Mesenchymal stem cell (in vitro differentiated cells and primary cell): ENCODE measurements at regions not wholly inside any gene's neighbourhood (a gene's known extent, or its start where the extent isn't known, plus 50 kb on each side); places are given as distances from the start of the nearest gene placed in this dataset.

Experiments
- DNase-seq: peaks from one replicate; pipeline ENCODE4 v3.0.0-alpha.2; 2013
- H2AFZ ChIP-seq: one replicate; pipeline ENCODE4 v1.6.1; 2013; ENCODE audit warnings: low read depth, mild to moderate bottlenecking, control low read depth, inconsistent platforms, low read length, moderate library complexity
- H2AK5ac ChIP-seq: 2 replicates; pipeline ENCODE4 v1.6.1; 2013; ENCODE audit warnings: low read length, moderate library complexity, mild to moderate bottlenecking, inconsistent platforms; ENCODE audit not compliant: severe bottlenecking
- H2BK120ac ChIP-seq: one replicate; pipeline ENCODE4 v1.6.1; 2013; ENCODE audit warnings: low read depth, mild to moderate bottlenecking, inconsistent platforms, low read length, moderate library complexity
- H2BK12ac ChIP-seq, 2 experiments: one replicate each; pipeline ENCODE4 v1.6.1; 2013; ENCODE audit warnings: inconsistent platforms in 2 of 2, low read length in 2 of 2, mild to moderate bottlenecking in 2 of 2, moderate library complexity in 2 of 2, control low read depth in 1 of 2
- H2BK15ac ChIP-seq: one replicate; pipeline ENCODE4 v1.6.1; 2013; ENCODE audit warnings: mild to moderate bottlenecking, low read depth, inconsistent platforms; ENCODE audit not compliant: poor library complexity, severe bottlenecking
- H2BK5ac ChIP-seq: 2 replicates; pipeline ENCODE4 v1.6.1; 2013; ENCODE audit warnings: low read depth, mild to moderate bottlenecking, low read length, control low read depth, inconsistent platforms; ENCODE audit not compliant: poor library complexity, severe bottlenecking
- H3K14ac ChIP-seq, 2 experiments: one replicate each; pipeline ENCODE4 v1.6.1; 2013; ENCODE audit warnings: inconsistent platforms in 2 of 2, low read length in 2 of 2, control low read depth in 1 of 2, mild to moderate bottlenecking in 1 of 2, moderate library complexity in 1 of 2
- H3K18ac ChIP-seq, 2 experiments: one replicate each; pipeline ENCODE4 v1.6.1; 2013; ENCODE audit warnings: inconsistent platforms in 2 of 2, low read length in 2 of 2, control low read depth in 1 of 2, low read depth in 1 of 2, mild to moderate bottlenecking in 1 of 2
- H3K23ac ChIP-seq, 2 experiments: one replicate each; pipeline ENCODE4 v1.6.1; 2013; ENCODE audit warnings: inconsistent platforms in 2 of 2, low read length in 2 of 2, mild to moderate bottlenecking in 2 of 2, moderate library complexity in 2 of 2, control low read depth in 1 of 2
- H3K27ac ChIP-seq: 2 replicates; pipeline ENCODE4 v1.5.1; 2013; ENCODE audit warnings: mild to moderate bottlenecking, moderate library complexity, low read length, control low read depth, inconsistent platforms; ENCODE audit not compliant: poor library complexity, severe bottlenecking
- H3K27me3 ChIP-seq, 2 experiments: 2 replicates each; pipeline versions ENCODE4 v1.6.1 to v1.7.0; 2013; ENCODE audit warnings: low read length in 2 of 2, mild to moderate bottlenecking in 2 of 2, moderate library complexity in 2 of 2, control low read depth in 1 of 2, inconsistent platforms in 1 of 2; ENCODE audit not compliant: control insufficient read depth in 1 of 2, insufficient read depth in 1 of 2
- H3K36me3 ChIP-seq, 2 experiments: 2 replicates each; pipeline versions ENCODE4 v1.6.1 to v1.7.0; 2013; ENCODE audit warnings: low read length in 2 of 2, control low read depth in 1 of 2, inconsistent platforms in 1 of 2, low read depth in 1 of 2, mild to moderate bottlenecking in 1 of 2; ENCODE audit not compliant: insufficient read depth in 2 of 2, control insufficient read depth in 1 of 2
- H3K4ac ChIP-seq, 2 experiments: one replicate each; pipeline ENCODE4 v1.6.1; 2013; ENCODE audit warnings: inconsistent platforms in 2 of 2, low read length in 2 of 2, mild to moderate bottlenecking in 2 of 2, moderate library complexity in 2 of 2, control low read depth in 1 of 2, low read depth in 1 of 2
- H3K4me1 ChIP-seq: 2 replicates; pipeline ENCODE4 v1.6.1; 2013; ENCODE audit warnings: low read depth, low read length, control low read depth; ENCODE audit not compliant: control insufficient read depth, insufficient read depth
- H3K4me2 ChIP-seq: 2 replicates; pipeline ENCODE4 v1.6.1; 2013; ENCODE audit warnings: low read length, mild to moderate bottlenecking, inconsistent platforms; ENCODE audit not compliant: poor library complexity, severe bottlenecking
- H3K4me3 ChIP-seq, 2 experiments: 2 replicates each; pipeline versions ENCODE4 v1.5.1 to v1.7.0; 2013; ENCODE audit warnings: low read length in 2 of 2, mild to moderate bottlenecking in 2 of 2, control low read depth in 1 of 2, low read depth in 1 of 2; ENCODE audit not compliant: insufficient read depth in 1 of 2
- H3K79me1 ChIP-seq: replicated peaks from 2 replicates; pipeline ENCODE4 v1.6.1; 2013; ENCODE audit warnings: mild to moderate bottlenecking, control low read depth, low read length, inconsistent platforms; ENCODE audit not compliant: poor library complexity, severe bottlenecking
- H3K9ac ChIP-seq: 2 replicates; pipeline ENCODE4 v1.7.0; 2013; ENCODE audit warnings: mild to moderate bottlenecking, low read length, moderate library complexity
- H3K9me3 ChIP-seq: 2 replicates; pipeline ENCODE4 v1.7.0; 2013; ENCODE audit warnings: mild to moderate bottlenecking, low read length; ENCODE audit not compliant: control insufficient read depth
- H4K8ac ChIP-seq: one replicate; pipeline ENCODE4 v1.6.1; 2013; ENCODE audit warnings: inconsistent platforms, mild to moderate bottlenecking, low read length, moderate library complexity
- H4K91ac ChIP-seq: one replicate; pipeline ENCODE4 v1.6.1; 2013; ENCODE audit warnings: mild to moderate bottlenecking, low read length, inconsistent platforms
- WGBS: methylation state at CpG from one replicate; pipeline ENCODE4 v1.1.7; 2013; ENCODE audit warnings: mixed read lengths; 5-methylcytosine and 5-hydroxymethylcytosine counted together

GRCh38 chr2:35933031-35933430, 422.5 kb upstream of the CRIM1 start:
- Histone ChIP-seq H2BK120ac (no peak overlapping the region), H3K4me3 (no peak overlapping the region), H3K4ac (no peak overlapping the region), H2BK15ac (no peak overlapping the region), H3K4me2 (no peak overlapping the region), H2BK12ac (no peak overlapping the region), H3K14ac (no peak overlapping the region), H3K36me3 (no peaks in the 10 kb centered on the region), H2BK5ac (no peak overlapping the region), H3K9ac (no peak overlapping the region), H3K9me3 (no peaks in the 10 kb centered on the region), H3K27me3 (no peaks in the 10 kb centered on the region), H3K27ac (no peak overlapping the region), H3K23ac (no peak overlapping the region), H3K18ac (no peak overlapping the region), H2AK5ac (no peak overlapping the region), H4K91ac (no peak overlapping the region), H3K79me1 (no peaks in the 10 kb centered on the region), H4K8ac (no peak overlapping the region), H2AFZ (no peak overlapping the region), H3K4me1 (no peaks in the 10 kb centered on the region)
- DNase-seq, result peak; percentile 72
- 20% methylated on average over 1 of the region's 1 CpG for WGBS

GRCh38 chr2:35932276-35932963, 423.2 kb upstream of the CRIM1 start:
- DNase-seq, result peak; percentile 21
- Histone ChIP-seq H2BK15ac (no peak overlapping the region), H4K91ac (no peak overlapping the region), H2BK12ac (no peak overlapping the region), H3K4me1 (no peaks in the 10 kb centered on the region), H4K8ac (no peak overlapping the region), H3K79me1 (no peaks in the 10 kb centered on the region), H2BK120ac (no peak overlapping the region), H2AK5ac (no peak overlapping the region), H3K18ac (no peak overlapping the region), H3K4ac (no peak overlapping the region), H3K9me3 (no peaks in the 10 kb centered on the region), H3K23ac (no peak overlapping the region), H3K4me3 (no peak overlapping the region), H2BK5ac (no peak overlapping the region), H3K14ac (no peak overlapping the region), H3K27ac (no peak overlapping the region), H3K9ac (no peak overlapping the region), H2AFZ (no peak overlapping the region), H3K4me2 (no peak overlapping the region), H3K27me3 (no peaks in the 10 kb centered on the region), H3K36me3 (no peaks in the 10 kb centered on the region)
- 78% methylated on average over 4 of the region's 5 CpGs for WGBS

GRCh38 chr2:35931626-35932025, 424.0 kb upstream of the CRIM1 start:
- H2AFZ ChIP-seq, result no peak overlapping the region
- DNase-seq, result peak; percentile 72
- no peak overlapping the region for H4K8ac ChIP-seq
- H3K4me3 ChIP-seq, result no peak overlapping the region
- H2BK12ac ChIP-seq, result no peak overlapping the region
- no peak overlapping the region for H3K18ac ChIP-seq
- H3K27me3 ChIP-seq, result no peaks in the 10 kb centered on the region
- H2BK120ac ChIP-seq, result no peak overlapping the region
- H3K27ac ChIP-seq, result no peak overlapping the region
- H3K36me3 ChIP-seq, result no peaks in the 10 kb centered on the region
- H3K79me1 ChIP-seq, result no peaks in the 10 kb centered on the region
- H3K23ac ChIP-seq, result no peak overlapping the region
- no peak overlapping the region for H2BK5ac ChIP-seq
- no peak overlapping the region for H2AK5ac ChIP-seq
- no peak overlapping the region for H3K4me2 ChIP-seq
- no peaks in the 10 kb centered on the region for H3K9me3 ChIP-seq
- H3K4me1 ChIP-seq, result no peaks in the 10 kb centered on the region
- no peak overlapping the region for H3K9ac ChIP-seq
- WGBS, result 91% methylated on average over 2 of the region's 4 CpGs
- no peak overlapping the region for H3K4ac ChIP-seq
- H4K91ac ChIP-seq, result no peak overlapping the region
- no peak overlapping the region for H2BK15ac ChIP-seq
- H3K14ac ChIP-seq, result no peak overlapping the region

GRCh38 chr2:35931115-35931514, 424.5 kb upstream of the CRIM1 start:
- H2AK5ac ChIP-seq, result no peak overlapping the region
- no peak overlapping the region for H4K91ac ChIP-seq
- H4K8ac ChIP-seq, result no peak overlapping the region
- H3K4ac ChIP-seq, result no peak overlapping the region
- H2BK12ac ChIP-seq, result no peak overlapping the region
- no peak overlapping the region for H2BK15ac ChIP-seq
- H3K9ac ChIP-seq, result no peak overlapping the region
- no peak overlapping the region for H3K23ac ChIP-seq
- H3K36me3 ChIP-seq, result no peaks in the 10 kb centered on the region
- no peak overlapping the region for H2BK120ac ChIP-seq
- DNase-seq, result no peak
- no peaks in the 10 kb centered on the region for H3K9me3 ChIP-seq
- no peak overlapping the region for H2AFZ ChIP-seq
- H3K4me2 ChIP-seq, result no peak overlapping the region
- no peaks in the 10 kb centered on the region for H3K27me3 ChIP-seq
- no peak overlapping the region for H3K4me3 ChIP-seq
- H3K18ac ChIP-seq, result no peak overlapping the region
- no peak overlapping the region for H2BK5ac ChIP-seq
- no peak overlapping the region for H3K27ac ChIP-seq
- 93% methylated on average over 2 of the region's 5 CpGs for WGBS
- no peak overlapping the region for H3K14ac ChIP-seq
- H3K4me1 ChIP-seq, result no peaks in the 10 kb centered on the region
- no peaks in the 10 kb centered on the region for H3K79me1 ChIP-seq
